Liver (tissue), 8 donors: ENCODE measurements at regions not wholly inside any gene's neighbourhood (a gene's known extent, or its start where the extent isn't known, plus 50 kb on each side); places are given as distances from the start of the nearest gene placed in this dataset.

Experiments used
- DNase-seq: peaks from one replicate; pipeline ENCODE4 v3.0.0-alpha.2; 2017; ENCODE audit warnings: low spot score
- H3K27ac ChIP-seq, 2 donors: one replicate each; pipeline ENCODE4 v1.7.0; 2013; ENCODE audit warnings: inconsistent platforms in 2 of 2, low read length in 2 of 2, control low read depth in 1 of 2, low read depth in 1 of 2, mild to moderate bottlenecking in 1 of 2
- H3K27me3 ChIP-seq, 4 donors: one replicate each; pipeline versions ENCODE4 v1.6.1 to v1.7.0; 2013; ENCODE audit warnings: low read length in 3 of 4, inconsistent platforms in 1 of 4, mild to moderate bottlenecking in 1 of 4, moderate library complexity in 1 of 4; ENCODE audit not compliant: control insufficient read depth in 4 of 4, insufficient read depth in 4 of 4
- H3K36me3 ChIP-seq, 4 donors: one replicate each; pipeline versions ENCODE4 v1.6.1 to v1.7.0; 2013; ENCODE audit warnings: low read length in 3 of 4, mild to moderate bottlenecking in 3 of 4, low read depth in 1 of 4, moderate library complexity in 1 of 4; ENCODE audit not compliant: control insufficient read depth in 4 of 4, insufficient read depth in 3 of 4
- H3K4me1 ChIP-seq, 4 donors: one replicate each; pipeline versions ENCODE4 v1.6.1 to v1.7.0; 2013; ENCODE audit warnings: low read length in 3 of 4, mild to moderate bottlenecking in 3 of 4, moderate library complexity in 1 of 4; ENCODE audit not compliant: control insufficient read depth in 4 of 4, insufficient read depth in 4 of 4
- H3K4me3 ChIP-seq, 3 donors: one replicate each; pipeline versions ENCODE4 v1.6.1 to v1.7.0; 2013; ENCODE audit warnings: low read length in 3 of 3, control low read depth in 1 of 3, low read depth in 1 of 3, mild to moderate bottlenecking in 1 of 3
- H3K9ac ChIP-seq, 2 donors: one replicate each; pipeline ENCODE4 v1.7.0; 2013; ENCODE audit warnings: low read length in 2 of 2, mild to moderate bottlenecking in 2 of 2, moderate library complexity in 2 of 2, control low read depth in 1 of 2, low read depth in 1 of 2
- H3K9me3 ChIP-seq, 4 donors: one replicate each; pipeline versions ENCODE4 v1.6.1 to v1.7.0; 2013; ENCODE audit warnings: low read length in 3 of 4; ENCODE audit not compliant: control insufficient read depth in 4 of 4
- ATF3 ChIP-seq: IDR thresholded peaks from 2 replicates; pipeline ENCODE4 v1.6.1; 2016; ENCODE audit warnings: antibody characterized with exemption
- CTCF ChIP-seq: fragments of 150-350 bp; IDR thresholded peaks from 2 replicates; pipeline ENCODE4 v1.5.1; 2017; ENCODE audit warnings: improper control_type of control experiment, low read depth, low read length; ENCODE audit not compliant: missing input control
- EGR1 ChIP-seq, 2 donors: IDR thresholded peaks; 2 replicates each; pipeline ENCODE4 v1.6.1; 2016 to 2018; ENCODE audit warnings: antibody characterized with exemption in 2 of 2, low read depth in 2 of 2
- FOXA1 ChIP-seq: IDR thresholded peaks from 2 replicates; pipeline ENCODE4 v1.6.1; 2016; ENCODE audit warnings: antibody characterized with exemption
- FOXA2 ChIP-seq: IDR thresholded peaks from 2 replicates; pipeline ENCODE4 v1.6.1; 2016; ENCODE audit warnings: antibody characterized with exemption
- GABPA ChIP-seq, 2 donors: IDR thresholded peaks in 1 of 2; conservative IDR thresholded peaks in 1 of 2; 2 replicates each; pipeline ENCODE4 v1.6.1; 2016; ENCODE audit warnings: antibody characterized with exemption in 2 of 2, mild to moderate bottlenecking in 1 of 2, moderate library complexity in 1 of 2
- HNF4A ChIP-seq, 2 donors: conservative IDR thresholded peaks; 2 replicates each; pipeline ENCODE4 v1.6.1; 2016; ENCODE audit warnings: antibody characterized with exemption in 2 of 2, mild to moderate bottlenecking in 2 of 2
- HNF4G ChIP-seq: IDR thresholded peaks from 2 replicates; pipeline ENCODE4 v1.6.1; 2016; ENCODE audit warnings: antibody characterized with exemption
- JUND ChIP-seq, 2 donors: IDR thresholded peaks; 2 replicates each; pipeline ENCODE4 v1.6.1; 2016; ENCODE audit warnings: antibody characterized with exemption in 2 of 2
- MAX ChIP-seq: IDR thresholded peaks from 2 replicates; pipeline ENCODE4 v1.6.1; 2016; ENCODE audit warnings: antibody characterized with exemption
- NR2F2 ChIP-seq: IDR thresholded peaks from 2 replicates; pipeline ENCODE4 v1.6.1; 2016; ENCODE audit warnings: antibody characterized with exemption
- REST ChIP-seq: IDR thresholded peaks from 2 replicates; pipeline ENCODE4 v1.6.1; 2016; ENCODE audit warnings: antibody characterized with exemption, mild to moderate bottlenecking
- RXRA ChIP-seq, 2 donors: IDR thresholded peaks; 2 replicates each; pipeline ENCODE4 v1.6.1; 2017 to 2018; ENCODE audit warnings: antibody characterized with exemption in 2 of 2, mild to moderate bottlenecking in 1 of 2
- SP1 ChIP-seq: IDR thresholded peaks from 2 replicates; pipeline ENCODE4 v1.6.1; 2018; ENCODE audit warnings: antibody characterized with exemption, mild to moderate bottlenecking
- TAF1 ChIP-seq: conservative IDR thresholded peaks from 2 replicates; pipeline ENCODE4 v1.6.1; 2016; ENCODE audit warnings: antibody characterized with exemption, mild to moderate bottlenecking
- YY1 ChIP-seq: IDR thresholded peaks from 2 replicates; pipeline ENCODE4 v1.6.1; 2016; ENCODE audit warnings: antibody characterized with exemption, mild to moderate bottlenecking
- ZBTB33 ChIP-seq: IDR thresholded peaks from 2 replicates; pipeline ENCODE4 v1.6.1; 2016; ENCODE audit warnings: antibody characterized with exemption
- WGBS: extraction: QIAGEN DNeasy Blood & Tissue Kit; methylation state at CpG from one replicate; pipeline ENCODE4 v1.1.7; 2013; 5-methylcytosine and 5-hydroxymethylcytosine counted together
- donor health status: healthy.
- donor health status: healthy.
- donor health status: healthy.
- donor health status: healthy.
- donor health status: healthy.

GRCh38 chr3:132804498-132804897 lies 82.3 kb upstream of the NPHP3 start:
- TF ChIP-seq ATF3 (no peak), ZBTB33 (no peak), FOXA1 (no peak), HNF4G (no peak), EGR1 (IDR thresholded peaks at IDR 0.05; ENCODE audit: low read depth in 2 of 2) (no peak), JUND (IDR thresholded peaks at IDR 0.05) (no peak), MAX (no peak), RXRA (IDR thresholded peaks at IDR 0.05) (no peak), HNF4A (conservative IDR thresholded peaks at IDR 0.05) (no peak), FOXA2 (no peak), REST (no peak), CTCF (no peak), SP1 (no peak), TAF1 (no peak), GABPA (IDR thresholded peaks at IDR 0.05 in 1 of 2, conservative IDR thresholded peaks at IDR 0.05 in 1 of 2) (no peak), NR2F2 (no peak)
- Histone ChIP-seq H3K27me3 (no peaks in the 10 kb centered on the region), H3K4me3 (no peak overlapping the region), H3K27ac (no peak overlapping the region), H3K4me1 (no peaks in the 10 kb centered on the region), H3K36me3 (no peaks in the 10 kb centered on the region), H3K9me3 (peaks cover 0 to 5% (median 0%) of the 10 kb centered on the region in 4 donors), H3K9ac (no peak overlapping the region)
- DNase-seq: no peak

GRCh38 chr3:132803889-132804288 lies 81.7 kb upstream of the NPHP3 start:
- Histone ChIP-seq H3K4me1 (no peaks in the 10 kb centered on the region), H3K36me3 (no peaks in the 10 kb centered on the region), H3K9ac (no peak overlapping the region), H3K4me3 (no peak overlapping the region), H3K27ac (no peak overlapping the region), H3K27me3 (no peaks in the 10 kb centered on the region), H3K9me3 (peaks cover 0 to 5% (median 0%) of the 10 kb centered on the region in 4 donors)
- TF ChIP-seq ATF3 (no peak), JUND (IDR thresholded peaks at IDR 0.05) (no peak), FOXA1 (no peak), FOXA2 (no peak), RXRA (IDR thresholded peaks at IDR 0.05) (no peak), TAF1 (no peak), HNF4A (conservative IDR thresholded peaks at IDR 0.05) (no peak), SP1 (no peak), ZBTB33 (no peak), CTCF (no peak), GABPA (IDR thresholded peaks at IDR 0.05 in 1 of 2, conservative IDR thresholded peaks at IDR 0.05 in 1 of 2) (no peak), YY1 (no peak), NR2F2 (no peak), HNF4G (no peak), EGR1 (IDR thresholded peaks at IDR 0.05; ENCODE audit: low read depth in 2 of 2) (no peak)
- 61% methylated on average over 4 of the region's 4 CpGs for WGBS
- no peak for DNase-seq
